Tibial artery (tissue), 4 donors: ENCODE measurements at regions not wholly inside any gene's neighbourhood (a gene's known extent, or its start where the extent isn't known, plus 50 kb on each side); places are given as distances from the start of the nearest gene placed in this dataset.

Experiments
- DNase-seq, 2 donors: peaks; one replicate each; pipeline ENCODE4 v3.0.0-alpha.2; 2019
- H3K27ac ChIP-seq, 2 donors: fragments of 200-600 bp; sonication (generic) in 1 of 2; 1 replicate in 1 of 2; 2 replicates in 1 of 2; pipeline ENCODE4 v1.5.1; 2018 to 2019; ENCODE audit warnings: mild to moderate bottlenecking in 1 of 2
- H3K27me3 ChIP-seq, 2 donors: fragments of 200-600 bp; sonication (generic) in 1 of 2; one replicate each; pipeline versions ENCODE4 v1.5.1 to v1.6.0; 2016 to 2019
- H3K36me3 ChIP-seq, 3 donors: fragments of 200-600 bp; sonication (generic) in 2 of 3; one replicate each; pipeline ENCODE4 v1.5.1; 2016 to 2019; ENCODE audit warnings: mild to moderate bottlenecking in 2 of 3
- H3K4me1 ChIP-seq, 4 donors: fragments of 200-600 bp; sonication (generic) in 2 of 4; 1 replicate in 3 of 4; 2 replicates in 1 of 4; pipeline ENCODE4 v1.5.1; 2016 to 2019
- H3K4me3 ChIP-seq, 2 donors: fragments of 200-600 bp; sonication (generic) in 1 of 2; 1 replicate in 1 of 2; 2 replicates in 1 of 2; pipeline ENCODE4 v1.5.1; 2018 to 2019; ENCODE audit warnings: mild to moderate bottlenecking in 2 of 2
- H3K9me3 ChIP-seq, 3 donors: fragments of 200-600 bp; sonication (generic) in 1 of 3; one replicate each; pipeline ENCODE4 v1.5.1; 2016 to 2019
- intact Hi-C: fragments of 100-400 bp; cut with DNase I; formaldehyde crosslinking; loops from one replicate; pipeline ENCODE4 v1.15.0; 2023; ENCODE audit warnings: low total_unique reads
- TF ChIP-seq, protein P1 (sequence below), 2 experiments: fragments of 200-600 bp in 1 of 2; fragments of 450-650 bp in 1 of 2; IDR thresholded peaks; one replicate each; pipeline ENCODE4 v1.5.1; 2017 to 2019; ENCODE audit warnings: antibody characterized with exemption in 2 of 2, mild to moderate bottlenecking in 1 of 2, moderate library complexity in 1 of 2

DNA sequence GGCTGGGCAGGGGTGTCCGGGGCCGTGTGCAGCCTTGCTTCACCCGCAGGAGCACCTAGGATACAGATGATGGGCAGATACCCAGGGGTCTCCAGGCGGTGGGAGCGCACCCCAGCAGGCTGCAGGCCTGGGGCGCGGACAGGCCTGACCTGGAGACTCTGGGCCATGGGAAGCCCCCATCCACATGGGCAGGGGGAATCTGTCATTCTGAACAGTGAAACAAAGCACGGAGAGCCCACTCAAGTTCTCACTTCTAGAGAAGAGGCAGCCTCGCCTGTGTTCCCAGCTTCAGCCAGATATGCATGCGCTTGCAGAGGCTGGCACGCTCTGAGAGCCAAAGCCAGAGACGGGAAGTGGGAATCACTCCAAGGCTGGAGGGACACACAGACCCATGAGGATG lies 333.1 kb downstream of the BRD1 start:
- peaks cover 0 to 7% (median 0%) of the 10 kb centered on the region in 3 donors for H3K9me3 ChIP-seq
- H3K4me3 ChIP-seq: no peak overlapping the region
- DNase-seq: no peak
- no peaks in the 10 kb centered on the region for H3K4me1 ChIP-seq
- H3K36me3 ChIP-seq: no peaks in the 10 kb centered on the region
- H3K27me3 ChIP-seq: no peaks in the 10 kb centered on the region
- TF ChIP-seq, protein P1, sequence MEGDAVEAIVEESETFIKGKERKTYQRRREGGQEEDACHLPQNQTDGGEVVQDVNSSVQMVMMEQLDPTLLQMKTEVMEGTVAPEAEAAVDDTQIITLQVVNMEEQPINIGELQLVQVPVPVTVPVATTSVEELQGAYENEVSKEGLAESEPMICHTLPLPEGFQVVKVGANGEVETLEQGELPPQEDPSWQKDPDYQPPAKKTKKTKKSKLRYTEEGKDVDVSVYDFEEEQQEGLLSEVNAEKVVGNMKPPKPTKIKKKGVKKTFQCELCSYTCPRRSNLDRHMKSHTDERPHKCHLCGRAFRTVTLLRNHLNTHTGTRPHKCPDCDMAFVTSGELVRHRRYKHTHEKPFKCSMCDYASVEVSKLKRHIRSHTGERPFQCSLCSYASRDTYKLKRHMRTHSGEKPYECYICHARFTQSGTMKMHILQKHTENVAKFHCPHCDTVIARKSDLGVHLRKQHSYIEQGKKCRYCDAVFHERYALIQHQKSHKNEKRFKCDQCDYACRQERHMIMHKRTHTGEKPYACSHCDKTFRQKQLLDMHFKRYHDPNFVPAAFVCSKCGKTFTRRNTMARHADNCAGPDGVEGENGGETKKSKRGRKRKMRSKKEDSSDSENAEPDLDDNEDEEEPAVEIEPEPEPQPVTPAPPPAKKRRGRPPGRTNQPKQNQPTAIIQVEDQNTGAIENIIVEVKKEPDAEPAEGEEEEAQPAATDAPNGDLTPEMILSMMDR (IDR thresholded peaks at IDR 0.05): no peak
- intact Hi-C loops: no loop called here
- H3K27ac ChIP-seq: no peak overlapping the region

DNA sequence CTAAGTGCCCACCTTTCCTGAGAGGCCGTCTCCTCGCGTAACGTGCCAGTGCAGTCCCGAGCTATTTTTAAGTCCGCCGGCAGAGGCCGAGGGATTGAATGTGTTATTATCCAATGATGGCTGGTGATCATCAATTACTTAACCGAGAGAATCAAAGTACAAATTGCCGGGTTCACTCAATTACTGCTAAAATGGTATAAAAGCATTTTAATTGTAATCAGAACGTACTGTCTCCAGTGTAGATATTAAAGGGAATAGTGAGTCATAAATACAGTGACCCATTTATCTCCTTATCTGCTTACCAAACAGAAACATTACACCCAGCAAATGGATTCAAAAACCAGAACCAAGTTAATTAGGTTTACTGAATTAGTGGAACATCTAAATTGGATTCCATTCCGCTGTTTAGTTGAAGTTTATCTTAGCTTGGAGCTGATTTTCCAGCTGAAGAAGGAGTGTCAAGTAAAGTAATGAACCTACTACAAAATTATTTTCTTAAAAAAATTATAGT lies 334.9 kb downstream of the BRD1 start:
- TF ChIP-seq, protein P1 (IDR thresholded peaks at IDR 0.05): no peak
- DNase-seq: no peak
- intact Hi-C loops: no loop called here
- Histone ChIP-seq H3K27me3 (no peaks in the 10 kb centered on the region), H3K4me3 (no peak overlapping the region), H3K36me3 (no peaks in the 10 kb centered on the region), H3K9me3 (peaks cover 0 to 7% (median 0%) of the 10 kb centered on the region in 3 donors), H3K4me1 (no peaks in the 10 kb centered on the region), H3K27ac (no peak overlapping the region)

DNA sequence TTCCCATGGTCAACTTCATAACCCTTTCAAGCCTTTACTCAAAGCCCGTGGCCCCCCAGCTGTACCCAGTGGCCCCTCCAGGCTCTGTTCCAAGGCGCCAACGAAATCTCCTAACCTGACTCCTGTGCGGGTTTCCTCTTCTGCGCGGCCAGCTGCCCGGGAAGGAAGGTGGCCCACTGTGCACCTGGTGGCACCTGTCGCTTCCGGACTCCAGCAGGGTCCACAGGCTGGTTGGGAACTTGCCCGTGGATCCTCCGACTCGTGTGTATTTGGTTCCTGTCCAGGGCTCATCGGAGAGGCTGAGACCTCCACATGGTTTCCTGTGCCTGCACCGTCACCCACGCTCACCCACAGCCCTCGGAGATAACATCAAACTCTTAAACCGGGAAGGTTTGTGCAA lies 335.4 kb downstream of the BRD1 start:
- intact Hi-C loops: no loop called here
- Histone ChIP-seq H3K27me3 (no peaks in the 10 kb centered on the region), H3K36me3 (no peaks in the 10 kb centered on the region), H3K9me3 (peaks cover 0 to 7% (median 0%) of the 10 kb centered on the region in 3 donors), H3K4me3 (no peak overlapping the region), H3K27ac (no peak overlapping the region), H3K4me1 (no peaks in the 10 kb centered on the region)
- TF ChIP-seq, protein P1 (IDR thresholded peaks at IDR 0.05): no peak
- DNase-seq: no peak

DNA sequence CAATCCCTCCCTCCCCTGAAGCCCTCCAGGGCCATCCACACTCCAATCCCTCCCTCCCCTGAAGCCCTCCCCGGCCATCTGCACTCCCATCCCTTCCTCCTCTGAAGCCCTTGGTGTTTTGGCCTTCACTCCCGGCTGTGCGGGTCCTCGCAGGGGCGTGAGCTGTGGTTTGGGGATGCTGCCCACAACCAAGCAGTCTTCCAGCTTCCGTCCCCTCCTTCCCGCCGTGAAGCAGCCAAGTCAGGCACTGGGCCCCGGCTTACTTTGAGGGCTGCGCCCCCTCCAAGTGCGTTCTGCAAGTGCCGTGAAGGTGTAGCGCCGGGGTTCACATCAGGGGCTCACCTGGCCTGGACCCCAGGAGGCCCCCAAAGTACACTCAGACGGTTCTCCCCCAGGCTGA lies 335.9 kb downstream of the BRD1 start:
- H3K27ac ChIP-seq: no peak overlapping the region
- intact Hi-C loops: no loop called here
- DNase-seq: no peak
- H3K4me3 ChIP-seq: no peak overlapping the region
- no peaks in the 10 kb centered on the region for H3K36me3 ChIP-seq
- H3K9me3 ChIP-seq: peaks cover 0 to 2% (median 0%) of the 10 kb centered on the region in 3 donors
- TF ChIP-seq, protein P1 (IDR thresholded peaks at IDR 0.05): no peak
- no peaks in the 10 kb centered on the region for H3K27me3 ChIP-seq
- H3K4me1 ChIP-seq: no peaks in the 10 kb centered on the region

DNA sequence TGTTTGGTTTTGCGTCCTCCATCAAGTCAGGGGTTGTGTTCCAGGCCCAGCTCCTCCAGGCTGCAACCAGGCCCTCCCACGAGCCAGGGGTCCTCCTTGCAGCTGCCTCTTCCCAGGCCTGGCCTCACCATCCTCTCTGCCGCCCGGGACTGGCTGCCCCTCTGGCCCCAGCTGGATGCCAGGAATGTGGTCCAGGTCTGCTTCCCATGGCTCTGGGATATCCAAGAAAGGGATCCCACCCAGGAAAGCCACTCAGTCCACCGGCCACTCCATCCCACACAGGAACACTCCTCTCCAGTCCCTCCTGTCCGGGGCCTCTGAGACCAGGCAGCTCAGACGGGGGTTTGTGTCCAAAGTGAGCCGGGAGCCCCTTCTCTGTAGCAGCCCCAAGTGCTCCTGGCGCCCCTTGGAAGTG lies 336.4 kb downstream of the BRD1 start:
- Histone ChIP-seq H3K36me3 (no peaks in the 10 kb centered on the region), H3K27ac (no peak overlapping the region), H3K9me3 (no peaks in the 10 kb centered on the region), H3K4me1 (no peaks in the 10 kb centered on the region), H3K4me3 (no peak overlapping the region), H3K27me3 (no peaks in the 10 kb centered on the region)
- DNase-seq: no peak
- intact Hi-C loops: no loop called here
- TF ChIP-seq, protein P1 (IDR thresholded peaks at IDR 0.05): no peak

DNA sequence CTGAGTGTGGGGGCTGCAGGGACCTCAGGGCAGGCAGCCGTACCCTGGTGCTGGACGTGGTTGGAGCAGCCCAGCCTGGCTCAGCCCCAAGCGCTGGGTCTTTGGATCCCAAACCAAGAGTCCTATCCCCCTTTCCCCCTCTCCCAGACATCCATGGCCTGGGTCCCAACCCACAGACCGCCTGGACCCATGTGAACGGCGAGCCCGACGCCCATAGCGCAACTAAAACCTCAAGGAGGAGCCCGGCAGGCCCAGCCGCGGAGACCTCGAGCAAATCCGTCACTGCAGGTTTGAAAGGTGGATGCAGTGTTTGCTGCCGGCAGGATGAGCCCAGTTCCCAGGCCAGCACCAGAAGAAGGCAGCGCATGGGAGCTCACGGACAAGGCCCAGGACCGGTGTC lies 337.0 kb downstream of the BRD1 start:
- no peaks in the 10 kb centered on the region for H3K27me3 ChIP-seq
- no peak for DNase-seq
- no peaks in the 10 kb centered on the region for H3K4me1 ChIP-seq
- no peak overlapping the region for H3K27ac ChIP-seq
- H3K4me3 ChIP-seq: no peak overlapping the region
- H3K9me3 ChIP-seq: no peaks in the 10 kb centered on the region
- intact Hi-C loops: no loop called here
- no peaks in the 10 kb centered on the region for H3K36me3 ChIP-seq
- TF ChIP-seq, protein P1 (IDR thresholded peaks at IDR 0.05): no peak
